Adrenal gland (tissue), 5 donors: ENCODE measurements at regions not wholly inside any gene's neighbourhood (a gene's known extent, or its start where the extent isn't known, plus 50 kb on each side); places are given as distances from the start of the nearest gene placed in this dataset.
"Not testable (repeated sequence)": the region's sequence is repeated elsewhere in the genome, so short reads cannot be mapped to it uniquely, and the experiment has no call there.

Experiments
- POLR2A ChIP-seq, 2 donors: fragments of 450-650 bp; IDR thresholded peaks; one replicate each; pipeline ENCODE4 v1.6.1; 2017; ENCODE audit warnings: antibody characterized with exemption in 2 of 2, mild to moderate bottlenecking in 2 of 2, moderate library complexity in 1 of 2
- TF ChIP-seq, protein P1 (sequence below), 6 experiments: fragments of 450-650 bp in 4 of 6; fragments of 200-600 bp in 2 of 6; sonication (generic) in 1 of 6; IDR thresholded peaks; 1 replicate in 5 of 6; 2 replicates in 1 of 6; pipeline versions ENCODE4 v1.5.1 to v1.8.0; 2016 to 2021; ENCODE audit warnings: antibody characterized with exemption in 6 of 6, mild to moderate bottlenecking in 2 of 6, moderate library complexity in 1 of 6
- donor health status: DM: no; HTN: no; CAD: no.

DNA sequence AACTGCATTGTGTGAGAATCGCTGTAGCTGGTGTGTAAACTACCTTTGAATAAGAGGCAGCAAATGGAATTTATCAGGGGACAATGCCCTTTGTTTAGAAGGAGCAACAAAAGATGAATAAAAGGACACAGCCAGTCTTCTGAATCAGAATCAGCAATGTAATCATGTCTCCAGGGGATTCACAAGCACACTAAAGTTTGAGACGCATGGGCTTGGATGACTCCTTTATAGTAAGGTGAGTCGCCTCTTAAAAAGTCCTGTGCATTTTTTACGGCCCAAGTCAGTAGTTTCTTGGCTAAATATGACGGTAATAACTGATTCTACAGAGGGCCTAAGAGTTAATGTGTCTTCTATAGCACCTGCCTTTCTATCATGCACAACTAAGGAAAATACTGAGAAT is 113.6 kb upstream of the NUDT12 start:
- TF ChIP-seq, protein P1, sequence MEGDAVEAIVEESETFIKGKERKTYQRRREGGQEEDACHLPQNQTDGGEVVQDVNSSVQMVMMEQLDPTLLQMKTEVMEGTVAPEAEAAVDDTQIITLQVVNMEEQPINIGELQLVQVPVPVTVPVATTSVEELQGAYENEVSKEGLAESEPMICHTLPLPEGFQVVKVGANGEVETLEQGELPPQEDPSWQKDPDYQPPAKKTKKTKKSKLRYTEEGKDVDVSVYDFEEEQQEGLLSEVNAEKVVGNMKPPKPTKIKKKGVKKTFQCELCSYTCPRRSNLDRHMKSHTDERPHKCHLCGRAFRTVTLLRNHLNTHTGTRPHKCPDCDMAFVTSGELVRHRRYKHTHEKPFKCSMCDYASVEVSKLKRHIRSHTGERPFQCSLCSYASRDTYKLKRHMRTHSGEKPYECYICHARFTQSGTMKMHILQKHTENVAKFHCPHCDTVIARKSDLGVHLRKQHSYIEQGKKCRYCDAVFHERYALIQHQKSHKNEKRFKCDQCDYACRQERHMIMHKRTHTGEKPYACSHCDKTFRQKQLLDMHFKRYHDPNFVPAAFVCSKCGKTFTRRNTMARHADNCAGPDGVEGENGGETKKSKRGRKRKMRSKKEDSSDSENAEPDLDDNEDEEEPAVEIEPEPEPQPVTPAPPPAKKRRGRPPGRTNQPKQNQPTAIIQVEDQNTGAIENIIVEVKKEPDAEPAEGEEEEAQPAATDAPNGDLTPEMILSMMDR (IDR thresholded peaks at IDR 0.05): not testable (repeated sequence)
- TF ChIP-seq POLR2A (IDR thresholded peaks at IDR 0.05): not testable (repeated sequence)
